HG02678 (cell line): ENCODE measurements at regions not wholly inside any gene's neighbourhood (a gene's known extent, or its start where the extent isn't known, plus 50 kb on each side); places are given as distances from the start of the nearest gene placed in this dataset.

ENCODE experiments used
- ATAC-seq: cut with Tn5 transposase; IDR thresholded peaks from one replicate; pipeline ENCODE4 v1.9.1; 2021; ENCODE audit warnings: mild to moderate bottlenecking, moderate library complexity; ENCODE audit not compliant: unreplicated experiment

DNA sequence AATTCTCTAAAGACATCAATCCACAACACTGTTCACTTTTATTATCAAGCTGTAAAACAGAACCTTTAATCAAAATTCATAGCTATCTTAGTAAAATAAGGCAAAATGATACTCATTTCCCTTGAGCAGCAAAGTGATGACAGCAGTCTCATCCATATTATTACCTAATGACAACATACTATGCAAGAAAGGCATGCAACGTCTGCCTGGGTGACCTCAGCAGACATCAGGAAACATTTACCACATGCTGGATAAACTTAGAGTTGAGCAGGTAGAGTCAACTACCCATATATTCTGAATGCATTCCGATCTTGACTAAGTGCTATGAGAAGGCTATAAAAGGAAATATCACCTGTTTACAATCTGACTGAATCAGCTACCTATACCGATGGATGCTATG, 145.1 kb downstream of the SIPA1L2 start:
- ATAC-seq = no peak

- ATAC-seq = no peak
Observed at GRCh38 chr1:232483826-232484225, 146.1 kb downstream of the SIPA1L2 start.

DNA sequence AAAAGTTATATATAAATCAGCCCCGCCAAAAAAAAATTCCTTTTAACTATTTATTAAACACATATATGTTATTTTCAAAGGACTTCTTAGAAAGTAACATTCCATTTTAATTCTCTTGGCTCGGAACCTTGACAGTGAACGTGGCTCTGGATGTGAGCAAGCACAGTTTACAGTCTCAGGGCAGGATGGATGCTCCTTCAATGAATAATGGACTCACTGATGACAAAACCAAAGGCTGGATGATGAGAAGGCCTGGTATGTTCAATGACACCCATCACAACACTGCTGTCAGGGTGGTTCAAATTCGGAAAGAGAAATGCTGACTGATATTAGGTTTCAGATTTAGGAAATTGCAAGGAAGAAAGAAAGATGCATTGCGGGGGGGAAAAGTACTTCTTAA, 148.8 kb downstream of the SIPA1L2 start:
- no peak for ATAC-seq

GRCh38 chr1:232477728-232478127, 152.2 kb downstream of the SIPA1L2 start:
- ATAC-seq = no peak

DNA sequence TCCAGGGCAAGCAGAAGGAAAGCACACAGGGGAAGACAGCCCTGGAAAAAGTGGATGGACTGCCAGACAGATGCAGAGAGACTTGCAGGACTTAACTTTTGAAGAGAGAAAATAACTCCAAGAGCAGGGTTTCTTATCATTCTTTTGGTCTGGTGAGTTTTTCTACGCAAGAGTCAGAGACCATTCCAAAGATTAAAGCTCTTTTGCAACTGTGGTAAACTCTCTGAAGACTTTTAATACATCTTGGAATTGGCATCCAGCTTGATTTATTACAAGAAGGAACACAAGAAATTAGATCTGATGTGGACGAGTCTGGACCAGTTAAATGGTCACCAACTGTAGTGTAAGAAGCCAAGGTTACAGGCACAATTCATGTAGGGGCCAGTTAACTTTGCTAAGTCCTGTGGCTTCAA, 153.4 kb downstream of the SIPA1L2 start:
- no peak for ATAC-seq

- no peak for ATAC-seq
Observed at GRCh38 chr1:232474826-232475225, 155.1 kb downstream of the SIPA1L2 start.

- ATAC-seq = no peak
Observed at GRCh38 chr1:232473900-232474299, 156.0 kb downstream of the SIPA1L2 start.

DNA sequence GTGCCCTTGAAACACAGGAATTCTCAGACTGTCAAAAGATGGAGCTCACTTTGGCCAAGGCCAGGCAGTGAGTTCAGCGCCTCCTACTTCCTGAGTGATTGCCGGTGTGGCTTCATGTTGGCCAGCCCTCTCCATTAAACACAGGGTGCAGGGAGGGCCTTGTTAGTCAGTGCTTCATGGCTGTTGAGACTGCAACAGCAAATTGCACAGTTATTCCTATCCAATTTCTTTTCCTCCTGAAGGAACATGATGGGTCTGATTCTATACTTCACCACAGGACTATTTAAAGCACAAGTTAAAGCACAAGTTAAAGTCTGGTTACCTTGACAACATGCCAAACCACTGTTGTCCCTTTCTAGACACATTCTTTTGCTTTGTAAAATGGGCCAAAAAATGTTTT, 156.6 kb downstream of the SIPA1L2 start:
- ATAC-seq = no peak

GRCh38 chr1:232472485-232473041, 157.4 kb downstream of the SIPA1L2 start:
- no peak for ATAC-seq

DNA sequence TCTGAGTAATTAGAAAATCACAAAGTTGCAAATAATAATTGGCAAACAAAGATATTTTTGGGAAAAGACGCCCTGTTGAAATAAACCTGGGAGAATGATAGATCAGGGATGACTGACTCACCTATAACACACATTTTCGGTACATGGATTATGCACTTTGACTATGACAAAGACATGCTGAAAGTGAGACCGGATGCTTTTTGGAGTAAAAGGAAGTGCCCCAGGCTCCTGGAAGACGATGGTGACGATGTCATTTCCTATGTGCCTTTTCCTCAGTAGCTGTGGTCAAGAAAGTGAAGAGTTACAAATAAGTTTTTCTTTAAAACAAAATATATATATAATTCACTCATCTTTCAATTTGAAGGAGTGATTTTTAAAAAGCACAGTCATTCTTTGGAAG, 158.7 kb downstream of the SIPA1L2 start:
- ATAC-seq = no peak

DNA sequence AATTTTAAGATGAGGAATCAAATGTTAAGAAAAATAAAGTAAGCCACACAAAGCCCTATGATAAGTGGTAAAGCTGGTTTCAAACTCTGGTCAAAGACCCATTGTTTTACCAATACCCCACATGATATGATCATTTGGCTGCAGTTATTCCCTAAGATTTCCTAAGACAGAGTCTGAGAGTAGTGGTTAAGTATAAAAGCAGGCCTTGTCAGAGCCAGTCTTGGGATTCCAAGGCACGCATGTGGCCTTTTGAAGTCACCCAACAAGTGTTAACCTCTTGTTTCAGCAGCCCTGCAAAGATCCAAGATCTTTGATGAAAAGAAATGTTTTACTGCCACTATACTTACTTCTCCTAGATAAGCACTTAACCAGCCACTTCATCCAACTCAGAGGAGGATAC, 159.2 kb downstream of the SIPA1L2 start:
- ATAC-seq = no peak

- no peak for ATAC-seq
Observed at GRCh38 chr1:232468249-232468648, 161.7 kb downstream of the SIPA1L2 start.

DNA sequence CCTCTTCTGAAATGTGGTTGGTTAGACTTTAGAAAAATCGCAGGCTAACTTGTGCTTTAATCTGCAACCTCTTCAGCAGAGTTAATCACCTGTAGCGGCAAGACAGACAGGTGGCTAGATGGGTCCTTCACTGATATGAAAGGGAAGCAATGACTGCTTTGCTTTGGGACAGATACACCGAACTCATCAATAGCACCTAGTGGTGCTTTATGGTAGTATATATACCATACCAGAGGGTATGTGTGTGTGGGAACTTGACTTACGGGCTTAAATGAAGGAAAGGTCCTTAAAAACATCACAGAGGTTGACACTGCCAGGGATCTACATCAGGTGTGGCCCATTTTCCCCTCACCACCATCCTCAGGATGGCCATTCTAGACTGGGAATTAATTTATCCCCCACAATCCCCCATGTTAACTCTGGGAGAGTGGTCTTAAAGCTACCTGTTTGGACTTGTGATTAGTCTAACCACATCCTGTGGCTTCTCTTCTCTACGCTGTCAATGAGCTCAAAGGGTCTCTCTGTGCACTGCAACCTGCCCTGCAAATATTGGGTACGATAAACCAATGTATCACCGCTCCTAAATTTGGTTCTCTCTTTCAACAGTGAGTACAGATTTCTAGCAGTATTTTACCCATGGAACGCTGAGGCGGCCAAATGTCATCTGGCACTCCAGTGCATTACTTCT, 162.7 kb downstream of the SIPA1L2 start:
- no peak for ATAC-seq

GRCh38 chr1:232464325-232464724, 165.6 kb downstream of the SIPA1L2 start:
- no peak for ATAC-seq

- ATAC-seq = no peak
Observed at GRCh38 chr1:232463225-232463624, 166.7 kb downstream of the SIPA1L2 start.

DNA sequence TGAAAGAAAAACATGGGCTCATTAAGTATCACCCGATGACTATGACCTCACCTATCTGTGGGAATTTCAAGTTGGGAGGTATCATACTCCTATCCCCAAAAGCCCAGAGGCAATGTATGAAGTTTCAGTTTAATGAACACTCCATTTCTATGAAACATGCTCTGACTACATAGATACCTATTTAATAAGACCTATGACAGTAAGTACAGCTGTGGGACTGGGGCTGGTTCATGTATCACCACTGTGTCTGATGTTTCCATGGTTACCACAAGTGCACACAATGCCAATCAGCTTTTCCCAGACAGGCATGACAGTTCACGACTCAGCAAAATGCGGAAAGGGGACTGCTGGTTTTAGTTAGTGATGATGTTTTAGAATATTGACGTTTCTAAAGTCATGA, 167.7 kb downstream of the SIPA1L2 start:
- ATAC-seq = no peak

DNA sequence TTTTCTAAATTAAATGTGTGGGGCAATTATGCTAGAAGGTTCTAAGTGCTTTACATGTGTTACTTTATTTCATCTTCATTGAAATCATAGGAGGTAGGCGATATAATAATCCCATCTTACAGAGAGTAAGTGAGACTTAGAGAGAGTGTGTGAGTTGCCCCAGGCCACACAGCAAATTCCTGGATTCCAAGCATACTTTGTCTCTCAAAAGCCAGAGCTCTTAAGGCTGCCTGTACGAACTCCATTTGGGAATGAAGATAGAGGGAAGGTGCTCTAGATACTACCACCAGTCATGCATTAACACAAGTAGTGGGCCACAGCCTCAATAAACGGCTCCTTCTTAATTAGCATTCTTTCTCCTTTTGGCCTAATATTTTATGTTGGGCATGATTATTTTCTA, 170.1 kb downstream of the SIPA1L2 start:
- ATAC-seq = no peak

GRCh38 chr1:232459087-232459486, 170.8 kb downstream of the SIPA1L2 start:
- ATAC-seq = no peak

- ATAC-seq = peak; percentile 98
Observed at GRCh38 chr1:232457595-232457994, 172.3 kb downstream of the SIPA1L2 start.

DNA sequence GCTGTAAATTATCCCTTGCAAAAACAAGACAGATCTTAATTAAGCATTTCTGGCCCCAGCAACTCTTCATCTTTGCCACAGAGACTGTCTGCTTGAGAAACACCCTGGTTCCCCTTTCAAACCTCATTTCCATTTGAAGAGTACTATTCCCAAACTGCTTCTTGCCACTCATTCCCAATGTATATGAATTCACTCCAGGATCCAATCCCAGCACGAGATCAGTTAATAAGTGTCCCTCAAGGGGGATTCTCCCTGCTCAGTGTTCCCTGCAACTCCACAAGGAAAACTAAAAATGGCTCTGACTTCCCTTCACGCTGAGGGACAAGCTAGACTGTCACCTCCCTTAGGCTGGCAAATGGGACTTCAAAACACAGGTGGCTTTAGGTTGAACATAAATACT, 173.2 kb downstream of the SIPA1L2 start:
- ATAC-seq = no peak

- ATAC-seq = no peak
Observed at GRCh38 chr1:232454227-232454886, 175.6 kb downstream of the SIPA1L2 start.

GRCh38 chr1:232452736-232453440, 177.0 kb downstream of the SIPA1L2 start:
- ATAC-seq = no peak
